Caki2 (cell line): ENCODE measurements at regions not wholly inside any gene's neighbourhood (a gene's known extent, or its start where the extent isn't known, plus 50 kb on each side); places are given as distances from the start of the nearest gene placed in this dataset.

Experiments
- DNase-seq: peaks from one replicate; pipeline ENCODE4 v3.0.0-alpha.2; 2015; ENCODE audit warnings: low read depth
- in situ Hi-C: cut with HindIII; loops from 2 replicates; pipeline ENCODE4 v1.10.0; 2016; ENCODE audit warnings: low sequenced_read_pairs, low pct_unique_long_range_greater_than_20kb, mixed read lengths

DNA sequence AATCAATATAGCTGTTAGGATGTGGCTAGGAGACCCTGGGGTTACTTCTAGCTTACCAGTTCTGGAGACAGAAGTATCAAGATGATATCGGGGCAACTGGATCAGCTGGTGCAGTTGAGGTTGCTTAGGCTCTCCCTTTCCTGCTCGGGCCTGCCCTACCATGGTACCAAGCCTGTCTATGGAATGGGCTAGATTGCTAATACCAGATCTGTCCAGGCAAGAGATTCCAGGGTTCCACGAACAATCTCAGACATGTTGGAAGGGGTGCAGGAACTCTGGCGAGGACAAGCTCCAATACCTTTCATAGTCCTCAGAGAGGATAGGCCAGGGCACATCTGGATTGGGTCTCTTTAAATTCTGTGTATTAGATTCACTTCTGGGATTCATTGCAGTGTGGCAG lies 53.8 kb downstream of the ADM start:
- in situ Hi-C loops: no loop called here
- no peak for DNase-seq

DNA sequence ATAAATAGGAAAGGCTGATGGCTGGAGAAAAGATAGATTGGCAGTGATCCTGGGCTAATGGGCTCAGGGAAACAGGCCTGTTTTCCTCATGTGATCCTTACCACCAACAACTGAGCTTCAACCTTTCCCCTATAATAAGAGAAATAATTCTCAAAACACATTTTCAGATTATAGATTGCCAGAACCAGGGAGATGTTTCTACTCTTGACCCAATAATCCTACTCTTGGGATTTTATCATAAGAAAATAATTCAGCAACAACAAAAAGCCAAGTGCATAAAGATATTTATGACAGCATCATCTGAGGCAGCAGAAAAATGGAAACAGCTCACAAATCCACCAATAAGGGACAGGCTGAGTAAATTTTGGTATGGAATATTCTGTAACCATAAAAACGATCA lies 54.3 kb downstream of the ADM start:
- no peak for DNase-seq
- in situ Hi-C loops: no loop called here

DNA sequence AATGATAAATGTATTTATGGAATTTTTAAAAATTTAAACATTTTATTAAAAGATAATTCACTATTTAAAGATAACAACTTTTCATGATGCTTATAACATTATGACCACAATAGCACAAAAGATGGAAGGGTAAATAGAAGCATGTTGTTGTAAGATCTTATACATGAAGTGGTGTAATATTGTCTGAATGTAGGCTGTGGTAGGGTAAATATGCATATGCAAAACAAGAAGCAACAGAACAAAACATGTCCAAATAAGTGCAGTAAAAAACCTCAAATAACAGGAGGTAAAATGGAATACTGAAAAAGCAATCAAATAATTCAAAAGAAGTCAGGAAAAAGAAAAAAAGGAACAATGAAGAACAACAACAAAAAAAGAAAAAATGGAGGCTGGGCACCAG lies 56.0 kb downstream of the ADM start:
- in situ Hi-C loops: no loop called here

DNA sequence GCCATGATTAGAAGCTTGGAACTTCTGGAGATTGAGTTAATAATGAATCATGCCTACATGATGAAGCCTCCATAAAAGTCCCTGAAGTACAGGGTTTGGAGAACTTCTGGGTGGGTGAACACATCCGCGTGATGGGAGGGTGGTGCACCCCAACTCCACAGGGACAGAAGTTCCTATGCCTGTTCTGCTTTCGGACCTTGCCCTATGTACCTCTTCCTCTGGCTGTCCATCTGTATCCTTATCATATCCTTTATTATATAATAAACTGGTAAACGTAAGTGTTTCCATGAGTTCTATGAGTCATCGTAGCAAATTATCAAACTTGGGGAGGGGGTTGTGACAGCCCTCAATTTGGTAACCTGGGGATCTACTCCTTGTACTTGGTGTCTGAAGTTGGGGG lies 60.2 kb downstream of the ADM start:
- in situ Hi-C loops: no loop called here
- DNase-seq: no peak

More for the DNA sequence above, 56.0 kb downstream of the ADM start:
- no peak for DNase-seq

DNA sequence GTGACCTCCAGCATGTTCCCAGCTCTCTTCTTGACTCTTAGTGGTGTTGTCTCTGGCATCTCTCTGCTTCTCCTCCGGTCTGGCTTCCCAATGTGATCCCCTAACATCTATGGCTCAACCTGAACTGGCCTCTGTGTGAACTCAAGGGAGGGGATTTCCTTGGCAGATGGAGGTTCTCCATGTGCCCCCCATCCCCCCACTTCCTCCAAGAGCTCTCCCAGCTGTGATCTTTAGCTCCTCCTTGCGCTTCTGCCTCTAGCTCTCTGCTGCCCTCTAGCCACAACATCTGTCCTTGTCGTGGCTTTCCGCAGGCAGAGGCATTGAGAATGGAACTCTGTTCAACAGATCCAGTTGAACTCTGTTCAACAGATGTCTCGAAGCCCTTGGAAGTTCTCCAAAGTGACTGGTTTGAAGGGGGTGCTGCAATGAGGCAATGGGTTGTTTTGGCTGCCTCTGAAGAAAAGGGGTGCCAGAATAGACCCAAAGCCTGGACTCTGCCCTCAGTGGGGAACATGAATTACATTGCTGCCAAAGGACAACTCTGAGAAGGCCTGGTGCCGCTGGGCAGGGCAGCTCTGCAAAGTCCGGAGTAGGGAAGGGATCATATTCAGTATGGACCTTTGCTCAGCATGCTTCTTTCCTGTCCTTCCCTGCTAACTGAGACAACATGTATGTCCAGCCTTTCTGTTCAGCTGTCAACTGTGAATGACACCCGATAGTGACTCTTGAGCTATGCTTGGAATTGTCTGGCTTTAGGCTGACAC lies 61.9 kb downstream of the ADM start:
- in situ Hi-C loops: no loop called here
- DNase-seq: peak; percentile 92

- in situ Hi-C loops: no loop called here
- DNase-seq: no peak
Observed at GRCh38 chr11:10371926-10372641, 67.2 kb downstream of the ADM start.

DNA sequence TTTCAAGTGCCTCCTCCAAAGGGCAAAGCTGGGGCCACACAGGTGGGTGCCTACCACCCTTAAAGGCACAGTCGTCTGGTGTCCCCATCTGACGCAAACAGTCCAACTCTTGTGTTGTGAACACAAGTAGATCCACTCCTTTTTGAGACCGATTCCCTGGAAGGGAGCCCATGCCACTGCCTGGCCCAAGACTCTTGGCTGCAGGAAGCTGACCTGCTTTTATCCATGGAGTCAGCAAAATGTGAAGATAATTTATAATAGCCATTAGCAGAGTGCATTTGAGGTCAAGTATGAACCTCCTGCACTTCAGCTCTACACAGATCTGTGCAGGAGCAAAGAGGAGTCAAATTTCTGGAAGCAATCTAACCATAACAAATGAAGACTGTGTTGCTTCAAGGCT lies 68.5 kb downstream of the ADM start:
- no peak for DNase-seq
- in situ Hi-C loops: no loop called here

DNA sequence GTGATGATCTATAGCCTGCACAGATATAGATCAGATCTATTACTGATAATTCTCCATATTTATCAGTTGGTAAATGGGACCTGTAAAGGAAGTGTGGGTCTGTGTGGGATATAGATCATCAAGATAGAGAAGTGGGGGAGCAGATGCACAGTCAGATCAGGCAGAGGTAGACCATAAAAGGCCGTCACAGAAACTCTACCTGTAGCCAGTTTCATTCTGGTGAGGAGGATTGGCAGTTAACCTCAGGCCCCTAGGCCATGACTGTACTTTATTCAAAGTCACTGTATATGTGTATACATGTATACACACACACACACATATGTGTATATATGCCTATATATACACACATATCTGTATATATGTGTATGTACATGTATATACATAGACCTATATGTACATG lies 69.1 kb downstream of the ADM start:
- DNase-seq: no peak

DNA sequence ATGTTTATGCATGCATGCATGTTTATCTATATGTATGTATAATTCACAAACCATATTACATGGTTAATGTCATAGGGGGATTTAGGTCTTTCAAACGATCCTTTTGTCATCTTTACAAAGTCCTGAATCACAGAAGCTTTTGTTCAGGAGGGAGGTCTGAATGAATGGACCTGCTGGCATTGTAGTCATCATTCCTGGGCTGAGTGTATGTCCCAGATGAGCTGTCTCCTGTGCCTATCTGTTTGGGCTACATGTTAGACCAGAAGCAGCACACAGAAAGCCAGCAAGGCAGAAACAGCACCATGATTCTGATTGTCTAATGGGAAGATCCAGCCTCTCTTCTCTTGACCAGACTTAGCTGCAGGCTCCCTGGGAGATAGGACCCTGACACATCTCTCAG lies 69.5 kb downstream of the ADM start:
- in situ Hi-C loops: no loop called here
- no peak for DNase-seq

More for the DNA sequence above, 69.1 kb downstream of the ADM start:
- in situ Hi-C loops: no loop called here

- DNase-seq: no peak
- in situ Hi-C loops: no loop called here
Observed at GRCh38 chr11:10375280-10375971, 70.6 kb downstream of the ADM start.

- in situ Hi-C loops: no loop called here
- no peak for DNase-seq
Observed at GRCh38 chr11:10376061-10376460, 71.2 kb downstream of the ADM start.

DNA sequence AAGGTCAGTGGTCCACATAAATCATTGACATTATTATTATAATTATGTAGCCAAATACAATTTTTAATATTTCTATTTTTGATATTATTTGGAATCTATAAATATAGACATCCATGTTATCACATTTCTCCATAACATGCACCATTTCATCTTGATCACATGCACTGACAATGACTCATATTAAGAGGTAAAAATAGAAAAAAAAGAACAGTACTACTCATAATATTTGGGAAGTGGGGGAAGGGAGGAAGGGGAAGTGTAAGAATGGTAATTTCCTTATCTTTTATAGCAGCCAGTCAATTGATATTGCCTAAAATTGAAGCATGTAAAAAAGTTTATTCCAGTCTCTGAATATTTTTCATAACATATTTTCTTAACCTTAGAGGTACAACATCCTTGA lies 72.3 kb downstream of the ADM start:
- in situ Hi-C loops: no loop called here
- DNase-seq: no peak

DNA sequence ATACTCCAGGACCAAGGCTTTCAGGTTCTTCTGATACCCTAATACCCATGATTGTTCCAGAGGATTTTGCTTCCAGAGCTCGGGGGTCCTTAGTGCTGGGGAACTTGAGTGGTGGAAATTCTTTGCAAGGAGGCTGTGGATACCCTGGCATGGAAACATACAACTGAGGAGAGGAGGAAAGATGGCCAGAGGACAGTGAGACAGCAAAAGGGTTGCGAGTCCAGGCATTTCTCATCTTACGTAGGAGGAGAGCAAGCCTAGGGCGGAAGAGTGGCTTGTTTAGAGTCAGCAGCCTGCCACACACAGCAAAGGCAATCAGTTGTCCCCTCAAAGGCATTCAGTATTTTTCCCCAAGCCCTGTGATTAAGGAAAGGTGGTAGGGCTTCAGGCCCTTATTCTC lies 73.5 kb downstream of the ADM start:
- in situ Hi-C loops: no loop called here
- no peak for DNase-seq

DNA sequence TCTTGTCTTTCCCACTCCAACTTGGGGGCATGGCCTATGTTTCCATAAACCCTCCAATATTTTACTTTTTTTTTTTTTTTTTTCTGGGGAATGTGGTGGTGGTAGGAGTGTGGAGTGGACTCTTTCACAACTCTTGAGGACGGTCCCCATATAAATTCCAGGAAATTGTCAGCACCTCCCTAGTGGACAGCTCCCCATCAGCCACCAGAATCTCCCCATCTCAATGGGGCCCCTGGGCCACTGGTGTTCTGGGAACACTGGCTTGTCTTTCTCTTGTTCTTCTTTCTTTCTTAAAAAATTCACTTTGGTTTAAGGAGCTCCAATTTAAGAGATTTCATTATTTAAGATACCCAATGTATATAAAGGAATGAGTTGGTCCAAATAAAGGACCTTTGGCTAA lies 74.1 kb downstream of the ADM start:
- DNase-seq: no peak
- in situ Hi-C loops: no loop called here

GRCh38 chr11:10379426-10379825 lies 74.6 kb downstream of the ADM start:
- no peak for DNase-seq
- in situ Hi-C loops: no loop called here

- in situ Hi-C loops: no loop called here
- DNase-seq: no peak
Observed at GRCh38 chr11:10379871-10380568, 75.0 kb upstream of the AMPD3 start.

DNA sequence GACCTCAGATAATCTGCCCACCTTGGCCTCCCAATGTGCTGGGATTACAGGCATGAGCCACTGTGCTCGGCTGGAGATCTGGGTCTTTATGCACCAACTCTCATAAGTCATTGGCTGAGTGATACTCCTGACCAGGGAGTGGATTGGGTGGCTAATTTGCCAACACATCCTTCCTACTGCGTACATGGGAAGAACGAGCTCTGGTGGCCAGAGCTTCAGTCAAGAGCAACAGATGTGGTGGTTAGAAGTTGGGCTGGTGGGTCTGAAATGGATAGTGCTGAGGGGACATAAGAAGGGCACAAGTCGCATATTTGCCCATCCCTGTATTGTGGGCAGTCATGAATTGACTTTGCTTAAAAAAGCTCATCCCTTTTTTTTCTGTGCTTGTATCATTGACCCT lies 74.1 kb upstream of the AMPD3 start:
- DNase-seq: no peak
- in situ Hi-C loops: no loop called here

- DNase-seq: no peak
- in situ Hi-C loops: no loop called here
Observed at GRCh38 chr11:10381736-10382135, 73.3 kb upstream of the AMPD3 start.

GRCh38 chr11:10382518-10382917 lies 72.5 kb upstream of the AMPD3 start:
- peak; percentile 52 for DNase-seq

More at GRCh38 chr11:10382518-10382917, 72.5 kb upstream of the AMPD3 start:
- in situ Hi-C loops: no loop called here
